Urinary bladder (tissue), 3 donors: ENCODE measurements at regions not wholly inside any gene's neighbourhood (a gene's known extent, or its start where the extent isn't known, plus 50 kb on each side); places are given as distances from the start of the nearest gene placed in this dataset.
A peak's percentile ranks its signal among the peaks of the same experiment; 100 is the strongest.

Source experiments
- DNase-seq: peaks from one replicate; pipeline ENCODE4 v3.0.0-alpha.2; 2015; ENCODE audit errors: extremely low spot score
- H3K27ac ChIP-seq: one replicate; pipeline ENCODE4 v1.5.1; 2013; ENCODE audit warnings: low read depth, mild to moderate bottlenecking, moderate library complexity
- H3K36me3 ChIP-seq: one replicate; pipeline ENCODE4 v1.6.1; 2013; ENCODE audit warnings: mild to moderate bottlenecking, moderate library complexity; ENCODE audit not compliant: insufficient read depth
- H3K4me1 ChIP-seq: one replicate; pipeline ENCODE4 v1.6.1; 2013; ENCODE audit warnings: mild to moderate bottlenecking, moderate library complexity; ENCODE audit not compliant: insufficient read depth
- H3K4me3 ChIP-seq: one replicate; pipeline ENCODE4 v1.5.1; 2013; ENCODE audit warnings: low read depth, low read length
- WGBS: extraction: QIAGEN DNeasy Blood & Tissue Kit; methylation state at CpG from one replicate; pipeline ENCODE4 v1.1.7; 2013; 5-methylcytosine and 5-hydroxymethylcytosine counted together
- donor health status: healthy with polysubstance abuse.
- donor health status: healthy.

GRCh38 chr5:38022631-38023030 lies 182.8 kb upstream of the GDNF start:
- H3K4me1 ChIP-seq, result peaks cover 2% of the 10 kb centered on the region
- no peak for DNase-seq
- no peak overlapping the region for H3K4me3 ChIP-seq
- H3K36me3 ChIP-seq, result no peaks in the 10 kb centered on the region
- no peak overlapping the region for H3K27ac ChIP-seq
- WGBS, result 51% methylated on average over 4 of the region's 4 CpGs

DNA sequence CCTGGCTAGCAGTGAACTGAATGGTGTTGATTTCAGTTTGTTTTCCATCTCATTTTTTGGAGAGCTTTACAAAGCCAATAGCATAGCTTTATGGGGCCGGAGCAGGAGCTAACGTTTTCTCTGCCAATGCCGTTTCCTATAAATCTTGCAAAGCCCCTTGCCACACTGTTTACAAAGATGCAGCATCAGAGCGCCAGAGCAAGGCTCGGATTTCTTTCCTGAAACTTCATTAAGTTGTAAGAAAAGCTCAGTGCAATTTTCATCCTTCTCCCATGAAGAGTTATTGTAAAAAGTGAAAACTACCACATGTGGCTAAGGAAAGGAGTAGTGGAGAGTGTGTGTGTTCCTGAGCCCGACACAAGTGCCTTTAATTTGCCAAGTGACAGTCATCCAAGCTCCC lies 178.2 kb upstream of the GDNF start:
- WGBS, result 33% methylated on average over 6 of the region's 6 CpGs
- H3K4me1 ChIP-seq, result peaks cover 2% of the 10 kb centered on the region
- H3K36me3 ChIP-seq, result no peaks in the 10 kb centered on the region
- H3K4me3 ChIP-seq, result no peak overlapping the region
- H3K27ac ChIP-seq, result no peak overlapping the region
- DNase-seq, result peak; percentile 14

GRCh38 chr5:38013107-38013506 lies 173.3 kb upstream of the GDNF start:
- 43% methylated on average over 3 of the region's 3 CpGs for WGBS
- Histone ChIP-seq H3K36me3 (no peaks in the 10 kb centered on the region), H3K27ac (no peak overlapping the region), H3K4me3 (no peak overlapping the region), H3K4me1 (peaks cover 2% of the 10 kb centered on the region)
- no peak for DNase-seq

GRCh38 chr5:38011668-38012188 lies 171.9 kb upstream of the GDNF start:
- no peak for DNase-seq
- no peak overlapping the region for H3K27ac ChIP-seq
- H3K4me1 ChIP-seq, result no peaks in the 10 kb centered on the region
- H3K36me3 ChIP-seq, result no peaks in the 10 kb centered on the region
- no peak overlapping the region for H3K4me3 ChIP-seq
- 77% methylated on average over 3 of the region's 3 CpGs for WGBS

DNA sequence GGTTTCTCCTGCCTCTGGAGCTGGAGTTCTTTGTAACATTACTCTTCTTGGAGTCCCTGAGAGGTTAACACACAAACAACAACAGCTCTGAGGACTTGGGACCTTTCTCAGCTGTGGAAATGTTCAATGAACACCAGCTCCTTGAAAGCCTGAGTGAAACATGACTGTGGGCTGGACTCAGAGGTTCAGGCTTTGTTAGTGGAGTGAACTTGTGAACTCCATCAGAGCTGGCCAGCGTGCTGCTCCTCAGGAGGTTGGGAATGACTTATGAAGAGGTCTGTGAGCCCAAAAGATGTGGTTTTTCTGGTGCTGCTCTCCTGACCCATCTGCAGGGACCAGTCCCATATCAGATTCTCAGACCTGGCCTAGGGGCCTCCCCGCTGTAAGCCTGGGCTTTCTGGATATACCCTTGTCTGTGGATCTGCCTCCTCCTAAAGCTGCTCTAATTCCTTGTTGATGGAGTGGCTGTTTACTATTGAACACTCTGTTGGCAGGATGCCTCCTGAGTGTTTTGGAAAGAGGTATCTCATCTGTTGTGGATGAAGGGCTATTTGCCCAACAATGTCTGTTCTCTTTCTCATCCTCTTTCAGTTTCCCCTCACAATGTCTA lies 170.0 kb upstream of the GDNF start:
- DNase-seq, result no peak
- Histone ChIP-seq H3K4me3 (no peak overlapping the region), H3K27ac (no peak overlapping the region), H3K4me1 (no peaks in the 10 kb centered on the region), H3K36me3 (no peaks in the 10 kb centered on the region)
- 71% methylated on average over 2 of the region's 2 CpGs for WGBS

- no peak for DNase-seq
- Histone ChIP-seq H3K4me3 (no peak overlapping the region), H3K4me1 (no peaks in the 10 kb centered on the region), H3K36me3 (no peaks in the 10 kb centered on the region), H3K27ac (no peak overlapping the region)
- WGBS, result 94% methylated on average over 1 of the region's 1 CpG
Observed at GRCh38 chr5:38008198-38008597, 168.4 kb upstream of the GDNF start.

- no peaks in the 10 kb centered on the region for H3K36me3 ChIP-seq
- whole genome bisulfite sequencing, result 71% methylated on average over 1 of the region's 1 CpG
- no peaks in the 10 kb centered on the region for H3K4me1 ChIP-seq
- DNase-seq, result no peak
- H3K4me3 ChIP-seq, result no peak overlapping the region
- no peak overlapping the region for H3K27ac ChIP-seq
Observed at GRCh38 chr5:37999593-37999992, 159.8 kb upstream of the GDNF start.

GRCh38 chr5:37996918-37997317 lies 157.1 kb upstream of the GDNF start:
- DNase-seq, result no peak
- 95% methylated on average over 3 of the region's 3 CpGs for WGBS
- Histone ChIP-seq H3K4me1 (peaks cover 1% of the 10 kb centered on the region), H3K27ac (no peak overlapping the region), H3K36me3 (no peaks in the 10 kb centered on the region), H3K4me3 (no peak overlapping the region)

- Histone ChIP-seq H3K4me3 (no peak overlapping the region), H3K27ac (no peak overlapping the region), H3K36me3 (no peaks in the 10 kb centered on the region), H3K4me1 (peaks cover 1% of the 10 kb centered on the region)
- WGBS, result 85% methylated on average over 1 of the region's 1 CpG
- DNase-seq, result no peak
Observed at GRCh38 chr5:37994729-37995128, 154.9 kb upstream of the GDNF start.

- Histone ChIP-seq H3K4me1 (peaks cover 1% of the 10 kb centered on the region), H3K27ac (no peak overlapping the region), H3K4me3 (no peak overlapping the region), H3K36me3 (no peaks in the 10 kb centered on the region)
- WGBS, result 60% methylated on average over 10 of the region's 10 CpGs
- DNase-seq, result no peak
Observed at GRCh38 chr5:37991301-37992299, 151.8 kb upstream of the GDNF start.

GRCh38 chr5:37989884-37990283 lies 150.0 kb upstream of the GDNF start:
- Histone ChIP-seq H3K4me1 (peaks cover 1% of the 10 kb centered on the region), H3K36me3 (no peaks in the 10 kb centered on the region), H3K4me3 (no peak overlapping the region), H3K27ac (no peak overlapping the region)
- WGBS, result 76% methylated on average over 1 of the region's 1 CpG
- DNase-seq, result no peak

DNA sequence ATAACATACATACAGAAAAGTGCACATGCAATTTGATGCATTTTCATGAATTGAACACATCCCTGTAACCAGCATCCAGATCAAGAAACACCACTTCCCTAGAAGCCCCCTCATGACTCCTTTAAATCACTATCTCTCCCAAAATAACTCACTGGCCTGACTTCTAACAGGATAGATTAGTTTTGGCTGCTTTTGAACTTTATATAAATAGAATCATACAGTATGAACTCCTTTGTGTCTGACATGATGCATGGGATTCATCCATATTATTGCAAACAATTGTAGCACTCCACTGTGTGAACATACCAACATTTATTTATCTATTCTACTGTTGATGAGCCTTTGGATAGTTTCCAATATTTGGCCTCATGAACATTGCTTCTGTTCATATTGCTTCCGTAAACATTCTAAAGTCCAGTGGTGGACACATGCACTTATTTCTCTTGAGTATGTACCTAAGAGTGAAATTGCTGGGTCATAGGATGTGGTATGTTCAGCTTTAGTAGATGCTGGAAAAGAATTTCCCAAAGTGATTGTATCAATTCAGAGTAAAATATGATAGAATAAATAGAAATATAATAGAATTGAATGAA lies 148.7 kb upstream of the GDNF start:
- WGBS, result 77% methylated on average over 1 of the region's 1 CpG
- H3K27ac ChIP-seq, result no peak overlapping the region
- H3K4me1 ChIP-seq, result peaks cover 1% of the 10 kb centered on the region
- no peaks in the 10 kb centered on the region for H3K36me3 ChIP-seq
- no peak overlapping the region for H3K4me3 ChIP-seq
- no peak for DNase-seq

DNA sequence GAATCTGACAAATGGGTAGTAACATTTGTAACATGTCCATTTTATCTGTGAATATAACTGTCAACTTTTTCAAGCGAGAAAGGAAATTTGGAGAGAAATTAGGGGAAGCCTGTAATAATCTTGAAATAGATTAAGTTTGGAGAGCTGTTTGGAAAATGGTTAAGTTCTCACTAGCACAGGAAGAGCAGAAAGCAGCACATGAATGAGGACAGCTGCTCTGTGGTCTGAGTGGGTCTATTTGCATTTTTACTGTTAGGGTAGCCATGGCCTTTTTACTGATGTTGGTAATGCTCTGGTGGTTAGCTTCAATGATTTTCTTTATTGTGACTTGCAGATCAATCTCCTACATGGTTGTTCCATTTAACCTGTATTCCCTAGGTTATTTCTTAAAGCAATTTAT lies 144.5 kb upstream of the GDNF start:
- Histone ChIP-seq H3K27ac (no peak overlapping the region), H3K36me3 (no peaks in the 10 kb centered on the region), H3K4me1 (no peaks in the 10 kb centered on the region), H3K4me3 (no peak overlapping the region)
- WGBS, result 57% methylated on average over 1 of the region's 1 CpG
- DNase-seq, result no peak

DNA sequence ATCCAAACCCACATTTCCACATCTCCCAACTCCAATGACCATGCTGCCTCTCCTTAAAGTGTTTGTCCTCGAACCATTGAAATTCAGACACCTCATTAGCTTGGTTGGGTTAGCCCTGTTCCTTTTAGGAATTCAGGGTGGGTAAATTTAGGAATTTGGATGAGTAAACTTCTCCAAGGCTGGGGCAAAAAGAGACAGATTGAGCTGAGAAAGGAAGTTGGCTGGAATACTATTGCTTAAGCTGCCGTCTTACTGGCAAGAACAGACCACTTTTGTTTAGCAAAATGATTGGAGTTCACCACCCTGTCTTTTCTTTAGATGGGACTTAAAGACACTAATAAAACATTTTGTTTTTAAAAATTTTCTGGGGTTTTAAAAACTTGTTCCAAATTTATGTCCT lies 143.6 kb upstream of the GDNF start:
- no peak for DNase-seq

More for the DNA sequence above, 143.6 kb upstream of the GDNF start:
- 61% methylated on average over 2 of the region's 2 CpGs for WGBS
- Histone ChIP-seq H3K27ac (no peak overlapping the region), H3K4me1 (no peaks in the 10 kb centered on the region), H3K36me3 (no peaks in the 10 kb centered on the region), H3K4me3 (no peak overlapping the region)
